GM04503 (cell line): ENCODE measurements at regions not wholly inside any gene's neighbourhood (a gene's known extent, or its start where the extent isn't known, plus 50 kb on each side); places are given as distances from the start of the nearest gene placed in this dataset.

Source experiments
- DNase-seq: peaks from one replicate; pipeline ENCODE4 v3.0.0-alpha.2; 2012; ENCODE audit warnings: low read depth

- no peak for DNase-seq
Observed at GRCh38 chrX:30161043-30161442, 54.3 kb upstream of the MAGEB2 start.
